ENCODE measurements at regions not wholly inside any gene's neighbourhood (a gene's known extent, or its start where the extent isn't known, plus 50 kb on each side); places are given as distances from the start of the nearest gene placed in this dataset.
"Not testable (repeated sequence)": the region's sequence is repeated elsewhere in the genome, so short reads cannot be mapped to it uniquely, and the experiment has no call there.

- DNase-seq (ENCODE audit: insufficient read length, low spot score) (no peak), FAIRE-seq (no peak)
- TF ChIP-seq TAF1 (IDR thresholded peaks at IDR 0.05; ENCODE audit: low read depth, low read length) = no peak
- no peak for TF ChIP-seq SPI1 (IDR thresholded peaks at IDR 0.05; ENCODE audit: low read depth, low read length)
- no peak for TF ChIP-seq POU2F2 (IDR thresholded peaks at IDR 0.05; ENCODE audit: low read depth, low read length)
- TF ChIP-seq POLR2A (IDR thresholded peaks at IDR 0.05; ENCODE audit: low read depth, low read length) = no peak
- TF ChIP-seq PAX5 (IDR thresholded peaks at IDR 0.05; ENCODE audit: insufficient read depth, low read length, severe bottlenecking) = no peak
- no peak for TF ChIP-seq POLR2AphosphoS5 (IDR thresholded peaks at IDR 0.05; ENCODE audit: low read depth, low read length)
Observed at GRCh38 chr5:90099099-90099498, 310.5 kb downstream of the CETN3 start.

DNA sequence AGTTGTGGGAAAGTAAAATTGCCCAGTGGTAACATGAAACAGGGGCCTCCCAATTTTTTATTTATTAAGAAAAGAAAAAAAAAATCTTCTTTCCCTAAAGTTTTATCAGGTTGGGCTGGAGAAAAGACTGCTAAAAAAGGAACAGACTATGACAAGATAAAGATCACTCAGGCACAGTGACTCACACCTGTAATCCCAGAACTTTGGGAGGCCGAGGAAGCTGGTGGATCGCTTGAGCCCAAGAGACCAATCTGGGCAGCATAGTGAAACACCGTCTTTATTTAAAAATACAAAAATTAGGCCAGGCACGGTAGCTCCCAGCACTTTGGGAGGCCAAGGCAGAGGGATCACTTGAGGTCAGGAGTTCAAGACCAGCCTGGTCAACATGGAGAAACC lies 312.5 kb downstream of the CETN3 start:
- DNase-seq (ENCODE audit: insufficient read length, low spot score) = no peak
- FAIRE-seq = no peak
- TF ChIP-seq PAX5 (IDR thresholded peaks at IDR 0.05; ENCODE audit: insufficient read depth, low read length, severe bottlenecking) = no peak
- no peak for TF ChIP-seq POU2F2 (IDR thresholded peaks at IDR 0.05; ENCODE audit: low read depth, low read length)
- no peak for TF ChIP-seq POLR2A (IDR thresholded peaks at IDR 0.05; ENCODE audit: low read depth, low read length)
- no peak for TF ChIP-seq POLR2AphosphoS5 (IDR thresholded peaks at IDR 0.05; ENCODE audit: low read depth, low read length)
- TF ChIP-seq SPI1 (IDR thresholded peaks at IDR 0.05; ENCODE audit: low read depth, low read length) = no peak
- no peak for TF ChIP-seq TAF1 (IDR thresholded peaks at IDR 0.05; ENCODE audit: low read depth, low read length)

DNA sequence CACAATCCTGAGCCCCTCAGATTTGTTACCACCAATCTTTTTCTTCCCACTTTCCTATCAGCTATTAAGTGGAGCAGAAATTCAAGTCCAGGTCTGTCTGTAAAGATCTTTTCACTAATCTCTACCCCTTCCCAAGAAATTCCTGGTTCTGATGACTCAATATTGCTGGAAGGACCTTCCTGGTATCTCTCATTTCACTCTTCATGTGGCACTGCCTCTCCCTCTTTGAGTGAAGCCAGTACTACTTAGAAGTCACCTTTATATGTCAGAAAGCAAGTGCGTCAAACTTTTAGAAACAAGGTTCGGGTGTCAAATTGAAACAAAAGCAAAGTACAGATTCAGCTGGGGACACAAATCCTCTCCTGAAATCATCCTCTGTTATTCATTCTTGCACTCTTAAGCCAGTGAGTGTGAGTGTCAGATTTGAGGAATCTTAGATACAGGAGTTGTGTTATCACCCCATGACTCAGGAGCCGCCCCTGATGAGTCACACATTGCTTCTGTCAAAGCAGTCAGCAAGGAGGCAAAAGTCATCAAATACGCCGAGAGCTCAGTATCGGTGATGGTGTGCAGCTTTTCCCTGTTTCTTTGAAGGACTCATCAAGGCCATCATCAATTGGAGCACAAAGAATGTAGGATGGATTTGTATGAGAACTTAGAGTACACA lies 313.0 kb downstream of the CETN3 start:
- FAIRE-seq = no peak
- no peak for DNase-seq (ENCODE audit: insufficient read length, low spot score)
- TF ChIP-seq PAX5 (IDR thresholded peaks at IDR 0.05; ENCODE audit: insufficient read depth, low read length, severe bottlenecking) = no peak
- TF ChIP-seq TAF1 (IDR thresholded peaks at IDR 0.05; ENCODE audit: low read depth, low read length) = no peak
- no peak for TF ChIP-seq POLR2A (IDR thresholded peaks at IDR 0.05; ENCODE audit: low read depth, low read length)
- TF ChIP-seq POU2F2 (IDR thresholded peaks at IDR 0.05; ENCODE audit: low read depth, low read length) = no peak
- no peak for TF ChIP-seq POLR2AphosphoS5 (IDR thresholded peaks at IDR 0.05; ENCODE audit: low read depth, low read length)
- no peak for TF ChIP-seq SPI1 (IDR thresholded peaks at IDR 0.05; ENCODE audit: low read depth, low read length)

GRCh38 chr5:90095292-90096060 lies 314.1 kb downstream of the CETN3 start:
- TF ChIP-seq TAF1 (IDR thresholded peaks at IDR 0.05; ENCODE audit: low read depth, low read length) = no peak
- no peak for TF ChIP-seq PAX5 (IDR thresholded peaks at IDR 0.05; ENCODE audit: insufficient read depth, low read length, severe bottlenecking)
- TF ChIP-seq POLR2A (IDR thresholded peaks at IDR 0.05; ENCODE audit: low read depth, low read length) = no peak
- no peak for TF ChIP-seq SPI1 (IDR thresholded peaks at IDR 0.05; ENCODE audit: low read depth, low read length)
- no peak for TF ChIP-seq POU2F2 (IDR thresholded peaks at IDR 0.05; ENCODE audit: low read depth, low read length)
- TF ChIP-seq POLR2AphosphoS5 (IDR thresholded peaks at IDR 0.05; ENCODE audit: low read depth, low read length) = no peak
- no peak for DNase-seq (ENCODE audit: insufficient read length, low spot score)
- no peak for FAIRE-seq

GRCh38 chr5:90093751-90094485 lies 315.6 kb downstream of the CETN3 start:
- DNase-seq (ENCODE audit: insufficient read length, low spot score) = no peak
- no peak for TF ChIP-seq POLR2A (IDR thresholded peaks at IDR 0.05; ENCODE audit: low read depth, low read length)
- TF ChIP-seq PAX5 (IDR thresholded peaks at IDR 0.05; ENCODE audit: insufficient read depth, low read length, severe bottlenecking) = no peak
- TF ChIP-seq SPI1 (IDR thresholded peaks at IDR 0.05; ENCODE audit: low read depth, low read length) = no peak
- no peak for TF ChIP-seq TAF1 (IDR thresholded peaks at IDR 0.05; ENCODE audit: low read depth, low read length)
- TF ChIP-seq POU2F2 (IDR thresholded peaks at IDR 0.05; ENCODE audit: low read depth, low read length) = no peak
- no peak for TF ChIP-seq POLR2AphosphoS5 (IDR thresholded peaks at IDR 0.05; ENCODE audit: low read depth, low read length)
- no peak for FAIRE-seq

DNA sequence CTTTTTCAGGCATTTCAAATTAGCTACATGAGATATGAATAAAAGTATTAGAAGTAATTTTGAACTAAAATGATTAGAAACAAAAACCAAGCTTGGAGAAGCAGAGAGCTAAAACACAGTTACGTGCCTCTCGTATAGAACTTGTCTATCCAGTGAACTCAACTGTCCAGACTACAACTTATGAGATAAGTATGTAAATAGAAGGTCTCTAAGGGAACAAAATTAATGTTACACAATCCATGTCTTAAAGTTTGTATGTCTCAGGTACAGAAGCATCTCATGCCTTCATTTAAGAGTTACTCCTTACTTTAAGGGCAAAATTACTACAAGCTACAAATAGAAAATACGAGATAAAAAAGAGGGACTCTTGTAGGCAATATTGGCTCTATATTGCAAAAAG lies 316.8 kb downstream of the CETN3 start:
- TF ChIP-seq POLR2A (IDR thresholded peaks at IDR 0.05; ENCODE audit: low read depth, low read length) (no peak), TAF1 (IDR thresholded peaks at IDR 0.05; ENCODE audit: low read depth, low read length) (no peak), SPI1 (IDR thresholded peaks at IDR 0.05; ENCODE audit: low read depth, low read length) (no peak), PAX5 (IDR thresholded peaks at IDR 0.05; ENCODE audit: insufficient read depth, low read length, severe bottlenecking) (no peak), POU2F2 (IDR thresholded peaks at IDR 0.05; ENCODE audit: low read depth, low read length) (no peak), POLR2AphosphoS5 (IDR thresholded peaks at IDR 0.05; ENCODE audit: low read depth, low read length) (no peak)
- FAIRE-seq (no peak), DNase-seq (ENCODE audit: insufficient read length, low spot score) (no peak)

DNA sequence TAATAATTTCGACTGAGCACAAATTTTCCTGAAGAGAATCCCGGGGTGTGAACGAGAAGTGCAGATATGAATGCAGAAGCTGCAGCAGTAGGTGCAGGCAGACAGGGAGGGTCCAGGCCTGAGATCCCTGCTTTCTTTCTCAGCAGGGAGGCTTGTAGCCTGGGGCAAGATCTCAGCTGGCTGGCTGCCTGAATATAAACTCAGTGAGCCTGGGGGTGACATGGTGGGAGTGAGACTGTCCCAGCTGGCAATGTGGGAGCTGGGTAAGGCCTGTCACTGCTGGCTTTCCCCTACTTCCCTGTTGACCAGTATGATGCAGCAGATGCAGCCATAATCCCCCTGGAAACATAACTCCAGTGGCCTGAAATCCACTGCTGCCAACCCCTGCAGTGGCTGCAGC lies 325.2 kb downstream of the CETN3 start:
- DNase-seq (ENCODE audit: insufficient read length, low spot score) = no peak
- TF ChIP-seq POU2F2 (IDR thresholded peaks at IDR 0.05; ENCODE audit: low read depth, low read length) = no peak
- no peak for TF ChIP-seq POLR2AphosphoS5 (IDR thresholded peaks at IDR 0.05; ENCODE audit: low read depth, low read length)
- no peak for TF ChIP-seq SPI1 (IDR thresholded peaks at IDR 0.05; ENCODE audit: low read depth, low read length)
- TF ChIP-seq POLR2A (IDR thresholded peaks at IDR 0.05; ENCODE audit: low read depth, low read length) = no peak
- no peak for TF ChIP-seq PAX5 (IDR thresholded peaks at IDR 0.05; ENCODE audit: insufficient read depth, low read length, severe bottlenecking)
- no peak for TF ChIP-seq TAF1 (IDR thresholded peaks at IDR 0.05; ENCODE audit: low read depth, low read length)
- no peak for FAIRE-seq

- not testable (repeated sequence) for FAIRE-seq; DNase-seq (ENCODE audit: insufficient read length, low spot score)
Observed at GRCh38 chr5:90073026-90073570, 336.5 kb downstream of the CETN3 start.

DNA sequence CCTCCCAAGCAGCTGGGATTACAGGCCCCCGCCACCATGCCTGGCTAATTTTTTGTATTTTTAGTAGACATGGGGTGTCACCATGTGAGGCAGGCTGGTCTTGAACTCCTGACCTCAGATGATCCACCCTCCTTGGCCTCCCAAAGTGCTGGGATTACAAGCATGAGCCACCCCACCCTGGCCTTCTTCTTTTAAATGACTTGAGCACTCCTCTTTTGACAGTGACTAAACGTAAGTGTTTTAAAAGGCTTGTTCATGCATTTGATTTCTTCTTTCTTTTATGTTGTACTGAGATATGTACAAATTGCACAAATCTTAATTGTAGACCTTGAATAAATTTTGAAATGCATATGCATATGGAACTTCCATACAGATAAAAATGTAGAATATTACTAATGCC lies 337.9 kb downstream of the CETN3 start:
- FAIRE-seq = no peak
- no peak for DNase-seq (ENCODE audit: insufficient read length, low spot score)
- TF ChIP-seq SPI1 (IDR thresholded peaks at IDR 0.05; ENCODE audit: low read depth, low read length) = no peak
- no peak for TF ChIP-seq POLR2AphosphoS5 (IDR thresholded peaks at IDR 0.05; ENCODE audit: low read depth, low read length)
- no peak for TF ChIP-seq PAX5 (IDR thresholded peaks at IDR 0.05; ENCODE audit: insufficient read depth, low read length, severe bottlenecking)
- no peak for TF ChIP-seq POU2F2 (IDR thresholded peaks at IDR 0.05; ENCODE audit: low read depth, low read length)
- TF ChIP-seq POLR2A (IDR thresholded peaks at IDR 0.05; ENCODE audit: low read depth, low read length) = no peak
- TF ChIP-seq TAF1 (IDR thresholded peaks at IDR 0.05; ENCODE audit: low read depth, low read length) = no peak
